Right ventricle myocardium inferior (tissue), 1 donor: ENCODE measurements at regions not wholly inside any gene's neighbourhood (a gene's known extent, or its start where the extent isn't known, plus 50 kb on each side); places are given as distances from the start of the nearest gene placed in this dataset.

Source experiments
- ATAC-seq: fragments of 200-7000 bp; cut with Tn5 transposase; one replicate; pipeline ENCODE4 v1.9.1; 2020; ENCODE audit warnings: mild to moderate bottlenecking, moderate library complexity
- DNase-seq: peaks from one replicate; pipeline ENCODE4 v3.0.0; 2021; ENCODE audit errors: missing footprints
- intact Hi-C: fragments of 100-400 bp; cut with DNase I; formaldehyde crosslinking; loops from one replicate; pipeline ENCODE4 v1.11.0; 2022
- donor health status: DM: no; HTN: yes; CAD: no; lungs with severe emphysema.

GRCh38 chr18:51807336-51807735, 532.7 kb upstream of the DCC start:
- ATAC-seq (no peak), DNase-seq (no peak)
- intact Hi-C loops, result no loop called here

- DNase-seq (no peak), ATAC-seq (no peak)
- intact Hi-C loops, result loop anchor here (10.0 kb wide), 1 partner anchor 63 kb away; no protein-coding TSS in a partner anchor
These were observed 528.1 kb upstream of the DCC start for GRCh38 chr18:51811883-51812282.

GRCh38 chr18:51813740-51814139, 526.3 kb upstream of the DCC start:
- DNase-seq, result no peak
- intact Hi-C loops, result loop anchor here (10.0 kb wide), 1 partner anchor 61 kb away; no protein-coding TSS in a partner anchor
- no peak for ATAC-seq

- DNase-seq (no peak), ATAC-seq (no peak)
These were observed 518.4 kb upstream of the DCC start for GRCh38 chr18:51821610-51822009.

GRCh38 chr18:51824746-51825145, 515.3 kb upstream of the DCC start:
- no peak for ATAC-seq
- DNase-seq, result no peak
- intact Hi-C loops, result no loop called here

More at GRCh38 chr18:51821610-51822009, 518.4 kb upstream of the DCC start:
- intact Hi-C loops, result no loop called here

DNA sequence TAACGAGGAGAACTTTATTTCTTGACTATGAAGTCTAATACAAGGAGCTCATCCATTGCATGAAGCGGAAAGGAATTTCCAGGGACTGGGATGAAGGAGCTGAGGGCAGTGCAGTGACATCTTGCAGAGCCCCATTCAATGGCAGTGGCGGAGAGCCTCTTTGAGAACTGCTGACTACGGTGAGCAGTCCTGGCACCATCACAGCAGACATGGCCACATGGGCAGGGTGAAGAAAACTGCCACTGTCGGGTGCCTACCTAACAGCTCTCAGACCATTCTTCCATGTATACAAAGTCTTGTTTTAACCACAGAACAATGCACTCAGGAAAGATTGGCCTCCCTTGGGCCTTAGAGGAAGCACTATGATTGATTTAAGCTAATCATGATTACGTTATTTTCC, 506.1 kb upstream of the DCC start:
- DNase-seq (no peak), ATAC-seq (no peak)
- intact Hi-C loops, result no loop called here

DNA sequence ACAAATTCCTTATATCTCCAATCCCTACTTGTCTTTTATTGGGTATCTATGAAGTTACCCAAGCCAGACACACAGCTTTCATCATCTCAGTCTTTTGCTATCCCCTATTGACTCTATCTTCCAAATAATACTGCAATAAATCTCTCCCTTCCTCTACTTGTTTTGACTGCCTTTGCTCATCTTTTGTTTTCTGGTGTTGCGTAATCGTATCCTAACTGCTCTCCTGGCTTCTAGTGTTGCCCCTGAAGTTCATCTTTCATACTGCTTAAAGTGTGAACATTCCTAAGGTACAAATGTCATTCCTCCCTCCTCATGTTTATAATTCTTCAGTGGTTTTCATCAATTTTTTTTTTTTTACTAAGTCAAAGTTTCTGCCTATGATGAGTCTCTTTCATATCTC, 491.3 kb upstream of the DCC start:
- DNase-seq (no peak), ATAC-seq (no peak)
- intact Hi-C loops, result no loop called here

GRCh38 chr18:51852681-51853080, 487.3 kb upstream of the DCC start:
- DNase-seq (no peak), ATAC-seq (no peak)
- intact Hi-C loops, result no loop called here

- no peak for DNase-seq
- intact Hi-C loops, result no loop called here
- ATAC-seq, result no peak
These were observed 482.0 kb upstream of the DCC start for GRCh38 chr18:51857989-51858388.

- no peak for ATAC-seq
- intact Hi-C loops, result no loop called here
- DNase-seq, result no peak
These were observed 479.0 kb upstream of the DCC start for GRCh38 chr18:51861046-51861445.

DNA sequence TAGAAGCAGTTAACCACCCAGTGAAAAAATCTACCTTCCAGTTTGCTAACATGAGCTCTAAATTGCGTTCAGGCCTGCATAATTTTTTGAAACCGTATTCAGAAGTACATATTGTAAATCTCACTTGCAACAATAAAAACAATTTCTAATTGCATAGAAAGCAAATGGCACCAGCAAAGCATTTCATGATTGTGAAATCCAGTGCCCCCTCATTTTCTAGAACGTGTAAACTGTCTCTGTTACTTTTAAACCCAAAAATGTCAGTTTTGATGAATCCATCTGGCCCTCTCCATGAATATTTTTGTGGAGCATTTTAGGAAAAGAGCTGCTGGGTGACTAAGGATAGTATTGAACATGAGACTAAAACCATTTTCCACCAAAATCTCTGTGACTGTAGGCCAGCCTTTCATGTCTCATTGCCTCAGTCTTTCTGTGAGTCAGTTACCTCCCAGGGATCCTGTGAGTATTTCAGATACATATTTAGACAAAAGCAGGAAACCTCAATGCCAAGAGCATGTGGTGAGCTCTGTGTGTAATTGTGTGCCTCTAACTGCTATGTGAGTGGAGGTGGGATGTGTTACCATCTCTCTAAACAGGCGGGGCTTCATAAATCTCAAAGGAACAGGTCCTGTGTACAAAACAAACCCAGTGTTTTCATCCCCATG, 477.8 kb upstream of the DCC start:
- intact Hi-C loops, result no loop called here
- DNase-seq (no peak), ATAC-seq (no peak)

DNA sequence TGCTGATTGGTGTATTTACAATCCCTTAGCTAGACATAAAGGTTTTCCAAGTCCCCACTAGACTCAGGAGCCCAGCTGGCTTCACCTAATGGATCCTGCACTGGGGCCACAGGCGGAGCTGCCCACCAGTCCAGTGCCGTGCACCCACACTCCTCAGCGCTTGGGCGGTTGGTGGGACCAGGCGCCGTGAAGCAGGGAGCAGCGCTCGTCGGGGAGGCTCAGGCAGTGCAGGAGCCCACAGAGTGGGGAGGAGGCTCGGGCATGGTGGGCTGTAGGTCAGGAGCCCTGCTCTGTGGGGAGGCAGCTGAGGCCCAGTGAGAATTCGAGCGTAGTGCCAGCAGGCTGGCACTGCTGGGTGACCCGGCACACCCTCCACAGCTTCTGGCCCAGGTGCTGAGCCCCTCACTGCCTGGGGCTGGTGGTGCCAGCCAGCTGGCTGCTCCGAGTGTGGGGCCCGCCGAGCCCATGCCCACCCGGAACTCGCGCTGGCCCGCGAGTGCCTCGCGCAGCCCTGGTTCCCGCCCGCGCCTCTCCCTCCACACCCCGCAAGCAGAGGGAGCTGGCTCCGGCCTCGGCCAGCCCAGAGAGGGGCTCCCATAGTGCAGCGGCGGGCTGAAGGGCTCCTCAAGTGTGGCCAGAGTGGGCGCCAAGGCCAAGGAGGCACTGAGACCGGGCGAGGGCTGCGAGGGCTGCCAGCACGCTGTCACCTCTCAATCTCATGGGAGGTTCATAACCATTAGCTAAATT, 475.6 kb upstream of the DCC start:
- DNase-seq (no peak), ATAC-seq (no peak)
- intact Hi-C loops, result no loop called here

- DNase-seq (no peak), ATAC-seq (no peak)
- intact Hi-C loops, result no loop called here
These were observed 474.5 kb upstream of the DCC start for GRCh38 chr18:51865538-51865937.

DNA sequence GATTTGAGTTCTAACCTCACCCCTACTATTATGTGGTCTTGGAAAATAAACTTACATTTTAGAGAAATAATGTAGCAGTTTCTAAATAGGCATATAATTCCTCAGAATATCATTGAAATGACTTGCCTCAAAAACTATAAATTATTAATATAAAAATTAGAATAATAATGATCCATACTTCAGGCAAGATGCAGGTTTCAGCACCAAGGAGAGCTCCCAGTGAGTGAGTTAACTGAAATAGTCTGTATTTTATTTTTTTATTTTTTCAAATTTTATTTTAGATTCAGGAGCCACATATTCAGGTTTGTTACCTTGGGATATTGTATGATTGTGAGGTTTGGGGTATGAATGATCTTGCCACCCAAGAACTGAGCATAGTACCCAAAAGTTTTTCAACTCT, 472.2 kb upstream of the DCC start:
- intact Hi-C loops, result no loop called here
- ATAC-seq (no peak), DNase-seq (no peak)

DNA sequence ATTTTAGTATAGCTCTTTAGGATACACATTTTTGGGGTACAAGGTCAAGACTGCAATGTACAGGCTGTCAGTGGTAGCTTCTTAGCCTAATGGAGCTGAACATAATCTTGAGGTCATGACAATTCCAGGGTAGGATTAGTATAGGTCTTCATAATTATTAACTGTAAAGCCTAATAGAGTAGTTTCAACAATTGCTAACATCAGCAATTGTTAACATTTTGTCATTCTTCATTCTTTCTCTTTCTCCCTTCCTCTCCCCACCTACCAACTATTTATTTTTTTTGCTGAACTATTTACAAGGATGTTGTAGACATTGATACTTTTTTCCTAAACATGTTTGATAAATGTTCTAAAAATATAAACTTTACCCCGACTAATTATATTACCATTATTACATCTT, 461.3 kb upstream of the DCC start:
- intact Hi-C loops, result loop anchor here (10.0 kb wide), 1 partner anchor 64 kb away; no protein-coding TSS in a partner anchor
- no peak for DNase-seq
- ATAC-seq, result no peak

GRCh38 chr18:51879329-51879728, 460.7 kb upstream of the DCC start:
- intact Hi-C loops, result loop anchor here (10.0 kb wide), 1 partner anchor 65 kb away; no protein-coding TSS in a partner anchor
- no peak for ATAC-seq
- DNase-seq, result no peak

DNA sequence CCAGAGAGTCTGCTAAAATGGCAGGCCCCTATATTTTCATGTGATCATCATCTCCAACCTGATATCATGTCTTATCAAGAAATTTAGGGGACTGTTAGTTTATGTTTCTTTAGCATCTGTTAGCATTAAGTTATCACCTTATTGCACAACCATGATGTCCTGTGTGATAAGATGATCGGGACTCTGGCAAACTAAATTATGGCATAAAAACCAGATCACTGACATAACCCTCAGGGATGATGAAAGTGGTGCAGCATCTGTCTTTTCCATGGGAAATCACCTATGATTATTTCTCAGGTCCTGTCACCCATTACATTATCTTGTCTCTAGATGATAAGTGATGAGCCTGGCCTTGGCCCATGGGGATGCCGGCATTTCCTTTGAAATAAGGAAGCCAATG, 458.6 kb upstream of the DCC start:
- DNase-seq (no peak), ATAC-seq (no peak)
- intact Hi-C loops, result no loop called here

GRCh38 chr18:51884039-51884438, 456.0 kb upstream of the DCC start:
- ATAC-seq, result no peak
- intact Hi-C loops, result no loop called here
- no peak for DNase-seq

GRCh38 chr18:51890762-51891161, 449.2 kb upstream of the DCC start:
- intact Hi-C loops, result no loop called here
- no peak for ATAC-seq
- DNase-seq, result no peak

DNA sequence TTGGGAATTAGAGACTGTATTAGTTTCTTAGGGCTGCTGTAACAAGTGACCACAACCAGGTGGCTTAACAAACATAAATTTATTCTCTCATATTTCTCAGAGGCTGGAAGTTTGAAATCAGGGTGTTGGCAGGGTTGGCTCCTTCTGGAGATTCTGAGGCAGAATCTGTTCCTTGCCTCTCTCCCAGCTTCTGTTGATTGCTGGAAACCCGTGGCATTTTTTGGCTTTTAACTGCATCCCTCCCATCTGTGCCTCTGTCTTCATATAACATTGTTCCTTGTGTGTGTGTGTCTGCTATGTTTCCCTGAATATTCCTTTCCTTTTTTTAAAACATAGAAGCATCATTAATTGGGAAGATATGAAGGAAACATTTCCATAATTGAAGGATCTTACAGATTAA, 448.1 kb upstream of the DCC start:
- no peak for ATAC-seq
- intact Hi-C loops, result no loop called here
- DNase-seq, result no peak
